Stomach (tissue), 8 donors: ENCODE measurements at regions not wholly inside any gene's neighbourhood (a gene's known extent, or its start where the extent isn't known, plus 50 kb on each side); places are given as distances from the start of the nearest gene placed in this dataset.
A peak's percentile ranks its signal among the peaks of the same experiment; 100 is the strongest.

Experiments used
- DNase-seq, 2 donors: peaks; one replicate each; pipeline versions ENCODE4 v3.0.0 to v3.0.0-alpha.2; 2013 to 2019
- H3K27ac ChIP-seq, 5 donors: fragments of 200-600 bp in 4 of 5; sonication (generic) in 4 of 5; one replicate each; pipeline ENCODE4 v1.5.1; 2013 to 2019; ENCODE audit warnings: mild to moderate bottlenecking in 1 of 5, moderate library complexity in 1 of 5
- H3K27me3 ChIP-seq, 3 donors: fragments of 200-600 bp; sonication (generic); one replicate each; pipeline ENCODE4 v1.5.1; 2017 to 2019; ENCODE audit warnings: mixed run types in 1 of 3
- H3K36me3 ChIP-seq, 4 donors: fragments of 200-600 bp; sonication (generic); 1 replicate in 3 of 4; 2 replicates in 1 of 4; pipeline ENCODE4 v1.5.1; 2016 to 2019
- H3K4me1 ChIP-seq, 4 donors: fragments of 200-600 bp; sonication (generic); one replicate each; pipeline ENCODE4 v1.5.1; 2016 to 2019
- H3K4me3 ChIP-seq, 4 donors: fragments of 200-600 bp; sonication (generic) in 3 of 4; one replicate each; pipeline ENCODE4 v1.5.1; 2016 to 2019; ENCODE audit warnings: mild to moderate bottlenecking in 1 of 4
- H3K9me3 ChIP-seq, 4 donors: fragments of 200-600 bp; sonication (generic); one replicate each; pipeline ENCODE4 v1.5.1; 2016 to 2019
- EP300 ChIP-seq: sonication (generic); formaldehyde crosslinking; IDR thresholded peaks from one replicate; pipeline ENCODE4 v1.6.1; 2017; ENCODE audit warnings: antibody characterized with exemption
- POLR2A ChIP-seq, 4 donors: fragments of 450-650 bp; IDR thresholded peaks; one replicate each; pipeline ENCODE4 v1.6.1; 2016; ENCODE audit warnings: antibody characterized with exemption in 4 of 4, control low read depth in 2 of 4, mild to moderate bottlenecking in 1 of 4, moderate library complexity in 1 of 4
- POLR2AphosphoS5 ChIP-seq, 3 donors: sonication (generic); formaldehyde crosslinking; IDR thresholded peaks; one replicate each; pipeline ENCODE4 v1.6.1; 2016; ENCODE audit warnings: antibody characterized with exemption in 3 of 3
- WGBS, 5 donors: extraction: QIAGEN DNeasy Blood & Tissue Kit in 3 of 5; methylation state at CpG; one replicate each; pipeline versions ENCODE4 v1.1.5 to v1.1.7; 2013 to 2018; 5-methylcytosine and 5-hydroxymethylcytosine counted together
- intact Hi-C: fragments of 100-400 bp; cut with DNase I; formaldehyde crosslinking; loops from one replicate; pipeline ENCODE4 v1.15.1; 2023; ENCODE audit warnings: low total_unique reads
- TF ChIP-seq, protein P1 (sequence below), 7 experiments: fragments of 450-650 bp in 4 of 7; fragments of 200-600 bp in 3 of 7; sonication (generic) in 3 of 7; IDR thresholded peaks; one replicate each; pipeline ENCODE4 v1.5.1; 2016 to 2019; ENCODE audit warnings: antibody characterized with exemption in 7 of 7, control low read depth in 2 of 7, mild to moderate bottlenecking in 1 of 7
- donor health status: healthy with polysubstance abuse.
- donor health status: Bipolar disorder and iron deficiency.
- donor health status: healthy.

GRCh38 chr2:55973673-55974072, 50.1 kb upstream of the EFEMP1 start:
- Histone ChIP-seq H3K4me3 (no peak overlapping the region), H3K4me1 (no peaks in the 10 kb centered on the region), H3K36me3 (no peaks in the 10 kb centered on the region), H3K27ac (no peak overlapping the region), H3K27me3 (no peaks in the 10 kb centered on the region), H3K9me3 (no peaks in the 10 kb centered on the region)
- WGBS, 5 donors, result 89 to 96% (median 95%) methylated on average over 1 of the region's 1 CpG
- intact Hi-C loops, result no loop called here
- TF ChIP-seq EP300 (no peak), POLR2AphosphoS5 (IDR thresholded peaks at IDR 0.05) (no peak), POLR2A (IDR thresholded peaks at IDR 0.05) (no peak)
- TF ChIP-seq, protein P1, sequence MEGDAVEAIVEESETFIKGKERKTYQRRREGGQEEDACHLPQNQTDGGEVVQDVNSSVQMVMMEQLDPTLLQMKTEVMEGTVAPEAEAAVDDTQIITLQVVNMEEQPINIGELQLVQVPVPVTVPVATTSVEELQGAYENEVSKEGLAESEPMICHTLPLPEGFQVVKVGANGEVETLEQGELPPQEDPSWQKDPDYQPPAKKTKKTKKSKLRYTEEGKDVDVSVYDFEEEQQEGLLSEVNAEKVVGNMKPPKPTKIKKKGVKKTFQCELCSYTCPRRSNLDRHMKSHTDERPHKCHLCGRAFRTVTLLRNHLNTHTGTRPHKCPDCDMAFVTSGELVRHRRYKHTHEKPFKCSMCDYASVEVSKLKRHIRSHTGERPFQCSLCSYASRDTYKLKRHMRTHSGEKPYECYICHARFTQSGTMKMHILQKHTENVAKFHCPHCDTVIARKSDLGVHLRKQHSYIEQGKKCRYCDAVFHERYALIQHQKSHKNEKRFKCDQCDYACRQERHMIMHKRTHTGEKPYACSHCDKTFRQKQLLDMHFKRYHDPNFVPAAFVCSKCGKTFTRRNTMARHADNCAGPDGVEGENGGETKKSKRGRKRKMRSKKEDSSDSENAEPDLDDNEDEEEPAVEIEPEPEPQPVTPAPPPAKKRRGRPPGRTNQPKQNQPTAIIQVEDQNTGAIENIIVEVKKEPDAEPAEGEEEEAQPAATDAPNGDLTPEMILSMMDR (IDR thresholded peaks at IDR 0.05), result no peak
- DNase-seq, result no peak

GRCh38 chr2:55976681-55977080, 53.1 kb upstream of the EFEMP1 start:
- Histone ChIP-seq H3K9me3 (peaks cover 0 to 7% (median 7%) of the 10 kb centered on the region in 4 donors), H3K4me3 (no peak overlapping the region), H3K27me3 (no peaks in the 10 kb centered on the region), H3K36me3 (no peaks in the 10 kb centered on the region), H3K27ac (no peak overlapping the region), H3K4me1 (no peaks in the 10 kb centered on the region)
- TF ChIP-seq POLR2A (IDR thresholded peaks at IDR 0.05), result no peak
- no peak for TF ChIP-seq POLR2AphosphoS5 (IDR thresholded peaks at IDR 0.05)
- TF ChIP-seq, protein P1 (IDR thresholded peaks at IDR 0.05), result no peak
- no peak for TF ChIP-seq EP300
- peak in 1 of 2 donors; percentile 24 for DNase-seq
- intact Hi-C loops, result no loop called here

- Histone ChIP-seq H3K9me3 (no peaks in the 10 kb centered on the region), H3K27me3 (no peaks in the 10 kb centered on the region), H3K36me3 (no peaks in the 10 kb centered on the region), H3K4me3 (no peak overlapping the region), H3K27ac (no peak overlapping the region), H3K4me1 (no peaks in the 10 kb centered on the region)
- no peak for TF ChIP-seq POLR2AphosphoS5 (IDR thresholded peaks at IDR 0.05)
- TF ChIP-seq, protein P1 (IDR thresholded peaks at IDR 0.05), result no peak
- TF ChIP-seq EP300, result no peak
- TF ChIP-seq POLR2A (IDR thresholded peaks at IDR 0.05), result no peak
- DNase-seq, result no peak
- 56 to 76% (median 64%) methylated on average over 1 of the region's 1 CpG for WGBS, 5 donors
- intact Hi-C loops, result no loop called here
Observed at GRCh38 chr2:55985406-55985805, 61.8 kb upstream of the EFEMP1 start.

DNA sequence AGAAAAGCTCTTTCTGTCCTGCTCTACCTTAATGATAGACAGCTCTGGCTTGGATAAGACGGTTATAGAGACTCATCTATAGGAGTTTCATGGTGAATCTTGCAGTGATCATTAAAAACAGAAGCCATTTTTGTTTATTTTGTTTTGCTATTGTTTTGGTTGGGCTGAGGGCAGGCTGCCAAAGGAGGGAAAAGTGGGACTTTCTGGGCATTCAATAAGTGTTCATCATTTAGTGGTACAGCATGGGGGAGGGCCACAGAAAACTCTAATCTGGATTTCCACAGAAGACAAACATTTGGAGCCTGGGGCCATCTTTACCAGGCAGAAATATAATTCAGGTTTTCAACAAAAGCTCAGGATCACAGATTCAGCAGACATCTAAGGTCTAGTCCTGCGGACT, 62.4 kb upstream of the EFEMP1 start:
- intact Hi-C loops, result no loop called here
- Histone ChIP-seq H3K36me3 (no peaks in the 10 kb centered on the region), H3K27me3 (no peaks in the 10 kb centered on the region), H3K4me1 (no peaks in the 10 kb centered on the region), H3K4me3 (no peak overlapping the region), H3K27ac (no peak overlapping the region), H3K9me3 (no peaks in the 10 kb centered on the region)
- no peak for TF ChIP-seq POLR2AphosphoS5 (IDR thresholded peaks at IDR 0.05)
- no peak for TF ChIP-seq POLR2A (IDR thresholded peaks at IDR 0.05)
- DNase-seq, result no peak
- 81 to 92% (median 83%) methylated on average over 2 of the region's 2 CpGs for whole genome bisulfite sequencing, 5 donors

DNA sequence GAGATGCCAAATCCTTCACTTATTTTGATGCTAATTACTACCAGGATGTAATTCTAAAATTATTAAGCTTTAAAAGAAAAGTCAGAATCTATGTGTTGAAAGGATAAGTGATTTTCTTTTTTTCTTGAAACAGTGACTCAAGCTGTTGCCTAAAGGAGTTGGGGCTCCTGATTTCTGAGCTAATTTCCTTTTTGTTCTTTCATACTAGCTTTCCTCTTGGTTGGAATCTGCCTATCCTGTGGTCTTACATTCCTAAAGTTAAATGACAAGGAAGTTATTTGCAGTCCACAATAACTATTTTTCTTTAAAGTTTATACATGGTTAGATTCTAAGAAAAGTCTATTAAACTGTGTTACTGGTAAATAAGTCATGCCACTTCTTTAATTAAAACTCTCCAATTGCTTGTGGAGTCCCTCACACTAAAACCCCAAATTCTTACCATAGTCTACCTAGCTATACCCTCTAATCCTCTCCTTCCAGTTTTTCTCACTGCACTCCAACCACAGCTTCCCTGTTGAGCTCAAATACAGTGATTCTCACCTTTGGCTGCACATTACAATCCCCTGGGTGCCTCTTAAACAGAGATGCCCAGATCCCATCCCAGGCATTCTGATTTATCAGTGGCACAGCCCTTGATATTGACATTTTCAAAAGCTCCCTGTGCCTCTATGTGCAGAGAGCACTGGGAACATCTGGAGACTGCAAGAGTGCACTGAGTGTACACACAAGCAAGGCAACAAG, 63.3 kb upstream of the EFEMP1 start:
- H3K27ac ChIP-seq, result no peak overlapping the region
- DNase-seq, result no peak
- H3K9me3 ChIP-seq, result no peaks in the 10 kb centered on the region
- intact Hi-C loops, result no loop called here
- no peak overlapping the region for H3K4me3 ChIP-seq
- H3K27me3 ChIP-seq, result no peaks in the 10 kb centered on the region
- H3K36me3 ChIP-seq, result no peaks in the 10 kb centered on the region
- H3K4me1 ChIP-seq, result no peaks in the 10 kb centered on the region
- TF ChIP-seq POLR2A (IDR thresholded peaks at IDR 0.05) (no peak), POLR2AphosphoS5 (IDR thresholded peaks at IDR 0.05) (no peak), EP300 (no peak)
- TF ChIP-seq, protein P1 (IDR thresholded peaks at IDR 0.05), result no peak
